Heart left ventricle (tissue), 13 donors: ENCODE measurements at regions not wholly inside any gene's neighbourhood (a gene's known extent, or its start where the extent isn't known, plus 50 kb on each side); places are given as distances from the start of the nearest gene placed in this dataset.

Source experiments
- CTCF ChIP-seq, 12 donors: fragments of 200-600 bp; sonication (generic) in 4 of 12; IDR thresholded peaks; one replicate each; pipeline versions ENCODE4 v1.5.0 to v1.8.0; 2018 to 2022; ENCODE audit warnings: antibody characterized with exemption in 12 of 12, mild to moderate bottlenecking in 5 of 12
- POLR2A ChIP-seq, 2 donors: fragments of 450-650 bp; IDR thresholded peaks; one replicate each; pipeline ENCODE4 v1.6.1; 2017; ENCODE audit warnings: antibody characterized with exemption in 2 of 2, mild to moderate bottlenecking in 2 of 2, moderate library complexity in 2 of 2
- donor health status: ischemic (EF 13 %, LVEDD 7.1; RV severe dilation, severe dysfunction).
- donor health status: DM: no; HTN: yes; CAD: no.
- donor health status: DM: no; HTN: no; CAD: no.
- donor health status: ischemic (EF 25% LVEDD 6.9; RV normal size, moderate dysfunction).
- donor health status: ischemic (EF 25% LVEDD 5.7; RV mildly dilated, moderate dysfunction).
- donor health status: ischemic (EF 35%, LVEDD 5.7; RV mildly dilated, moderate dysfunction).
- donor health status: nonischemic (EF 11% LVEDD 7.7; RV severe dilation, severe dysfunction).
- donor health status: DM: yes; HTN: yes; CAD: no.
- donor health status: PGD.
- donor health status: ischemic (EF 29% LVEDD 5.4; RV normal size, mild dysfunction).
- donor health status: nonischemic (EF 23%, LVEDD 6.1; RV moderate dilation, normal function).

GRCh38 chr2:75865083-75865482 lies 154.4 kb upstream of the GCFC2 start:
- TF ChIP-seq POLR2A (IDR thresholded peaks at IDR 0.05) (no peak), CTCF (IDR thresholded peaks at IDR 0.05) (no peak)
